K562 (cell line): ENCODE measurements at regions not wholly inside any gene's neighbourhood (a gene's known extent, or its start where the extent isn't known, plus 50 kb on each side); places are given as distances from the start of the nearest gene placed in this dataset.

Source experiments
- ATAC-seq: fragments of 200-7000 bp; cut with Tn5 transposase; 3 replicates; pipeline ENCODE4 v1.9.1; 2020; ENCODE audit warnings: moderate library complexity
- BruUV-seq: library from RNA; stranded (reverse); fragments of 400-500 nt; replicated peaks from 2 replicates; lab custom pipeline; 2021; lab: Mats Ljungman, UMichigan
- CTCF ChIA-PET: fragments of 300-600 bp; formaldehyde crosslinking; extraction: SDS; loops from one replicate; lab custom pipeline; 2021; ENCODE audit warnings: low intra/inter-chr PET ratio; lab: Yijun Ruan, JAX
- POLR2A ChIA-PET: fragments of 300-600, 350-650 bp; sonication (Branson Sonifier 250); formaldehyde crosslinking; extraction: SDS; loops from one replicate; lab custom pipeline; 2021; ENCODE audit warnings: antibody characterized with exemption, inconsistent platforms; lab: Yijun Ruan, JAX
- DNase-seq, 4 experiments: peaks; one replicate each; pipeline versions ENCODE4 v3.0.0 to v3.0.0-alpha.2; 2011 to 2018; ENCODE audit warnings: low spot score in 3 of 4, mixed read lengths in 3 of 4; ENCODE audit errors: extremely low read depth in 1 of 4
- FAIRE-seq: peaks from 2 replicates; lab custom pipeline; 2011; peaks lifted over from hg19 to GRCh38; lab: Jason Lieb, UNC
- H2AFZ ChIP-seq: 2 replicates; pipeline ENCODE4 v1.6.0; 2011; ENCODE audit warnings: low read depth, low read length, control low read depth, inconsistent platforms
- H3K27ac ChIP-seq: fragments of 200-600 bp; 3 replicates; pipeline ENCODE4 v1.8.0; 2011; ENCODE audit warnings: low read depth, mild to moderate bottlenecking, control low read depth, inconsistent platforms, low read length, moderate library complexity, mixed read lengths; ENCODE audit errors: extremely low read depth
- H3K27me3 ChIP-seq, 2 experiments: fragments of 300-600 bp in 1 of 2; 2 replicates in 1 of 2; 3 replicates in 1 of 2; pipeline versions ENCODE4 v1.6.0 to v1.8.0; 2011; ENCODE audit warnings: inconsistent platforms in 2 of 2, low read length in 2 of 2, mild to moderate bottlenecking in 1 of 2, mixed read lengths in 1 of 2, moderate library complexity in 1 of 2; ENCODE audit not compliant: control insufficient read depth in 2 of 2, insufficient read depth in 2 of 2
- H3K36me3 ChIP-seq: fragments of 300-600 bp; 3 replicates; pipeline ENCODE4 v1.8.0; 2011; ENCODE audit warnings: mild to moderate bottlenecking, low read length, inconsistent platforms; ENCODE audit not compliant: control insufficient read depth, insufficient read depth
- H3K4me1 ChIP-seq, 2 experiments: fragments of 200-600 bp in 1 of 2; replicated peaks in 1 of 2; 2 replicates in 1 of 2; 3 replicates in 1 of 2; pipeline versions ENCODE4 v1.5.1 to v1.8.0; 2011; ENCODE audit warnings: inconsistent platforms in 2 of 2, low read length in 2 of 2, mild to moderate bottlenecking in 1 of 2, mixed read lengths in 1 of 2, moderate library complexity in 1 of 2; ENCODE audit not compliant: control insufficient read depth in 2 of 2, insufficient read depth in 2 of 2
- H3K4me2 ChIP-seq: 2 replicates; pipeline ENCODE4 v1.6.1; 2011; ENCODE audit warnings: low read length, control low read depth, inconsistent platforms, mixed read lengths; ENCODE audit not compliant: insufficient read depth
- H3K4me3 ChIP-seq: fragments of 200-600 bp; sonication (generic), shearing (Covaris generic); 2 replicates; pipeline ENCODE4 v1.5.1; 2016; ENCODE audit warnings: control low read depth, inconsistent platforms
- H3K79me2 ChIP-seq: fragments of 200-600 bp; 3 replicates; pipeline ENCODE4 v1.8.0; 2011; ENCODE audit warnings: low read length, inconsistent platforms; ENCODE audit not compliant: control insufficient read depth, insufficient read depth
- H3K9ac ChIP-seq, 2 experiments: 2 replicates each; pipeline versions ENCODE4 v1.6.0 to v1.6.1; 2011; ENCODE audit warnings: low read depth in 2 of 2, low read length in 2 of 2, control low read depth in 1 of 2, inconsistent platforms in 1 of 2, mild to moderate bottlenecking in 1 of 2, mixed read lengths in 1 of 2; ENCODE audit not compliant: insufficient read depth in 1 of 2
- H3K9me1 ChIP-seq: one replicate; pipeline ENCODE4 v1.6.0; 2011; ENCODE audit warnings: inconsistent platforms, mild to moderate bottlenecking, low read length, moderate library complexity; ENCODE audit not compliant: control insufficient read depth, insufficient read depth
- H3K9me3 ChIP-seq: replicated peaks from 2 replicates; pipeline ENCODE4 v1.5.1; 2011; ENCODE audit warnings: low read depth, low read length, inconsistent platforms; ENCODE audit not compliant: control insufficient read depth, insufficient read depth
- H4K20me1 ChIP-seq: replicated peaks from 2 replicates; pipeline ENCODE4 v1.6.1; 2011; ENCODE audit warnings: low read length, inconsistent platforms, mixed read lengths; ENCODE audit not compliant: control insufficient read depth, insufficient read depth
- CBX1 ChIP-seq: sonication (generic); IDR thresholded peaks from 2 replicates; pipeline ENCODE4 v1.6.1; 2016; ENCODE audit warnings: antibody characterized with exemption, low read depth, mild to moderate bottlenecking
- CHCHD3 ChIP-seq: fragments of 250-450 bp; sonication (Bioruptor Pico); IDR thresholded peaks from 2 replicates; pipeline ENCODE4 v2.1.2; 2022; ENCODE audit warnings: mild to moderate bottlenecking
- FOXJ2 ChIP-seq: fragments of 200-800 bp; sonication (Bioruptor generic); IDR thresholded peaks from 2 replicates; pipeline ENCODE4 v1.6.1; 2016; ENCODE audit warnings: missing genetic modification characterization, missing compliant biosample characterization
- LARP7 ChIP-seq: fragments of 450-650 bp; IDR thresholded peaks from 2 replicates; pipeline ENCODE4 v1.6.1; 2016
- MEF2D ChIP-seq: conservative IDR thresholded peaks from 2 replicates; pipeline ENCODE4 v1.6.1; 2016; ENCODE audit warnings: low read depth, missing genetic modification characterization, missing compliant biosample characterization
- MTA1 ChIP-seq: fragments of 450-650 bp; IDR thresholded peaks from 2 replicates; pipeline ENCODE4 v1.6.1; 2017; ENCODE audit warnings: borderline replicate concordance
- MXI1 ChIP-seq: IDR thresholded peaks from 2 replicates; pipeline ENCODE4 v1.6.1; 2011; ENCODE audit warnings: low read depth, mild to moderate bottlenecking, improper control_type of control experiment, low read length
- NELFE ChIP-seq: IDR thresholded peaks from 2 replicates; pipeline ENCODE4 v1.6.1; 2011; ENCODE audit warnings: mild to moderate bottlenecking; ENCODE audit not compliant: insufficient read depth, insufficient read length
- NFATC3 ChIP-seq: fragments of 450-650 bp; IDR thresholded peaks from 2 replicates; pipeline ENCODE4 v1.6.1; 2017; ENCODE audit warnings: mild to moderate bottlenecking
- PHTF2 ChIP-seq: fragments of 250-450 bp; sonication (Bioruptor Pico); IDR thresholded peaks from 2 replicates; pipeline ENCODE4 v1.5.0; 2021; ENCODE audit warnings: mild to moderate bottlenecking
- RBFOX2 ChIP-seq: fragments of 200-400 bp; formaldehyde crosslinking; IDR thresholded peaks from 2 replicates; pipeline ENCODE4 v1.6.1; 2017; ENCODE audit warnings: low read depth, mild to moderate bottlenecking, low read length, moderate library complexity
- RBM14 ChIP-seq: fragments of 200-400 bp; formaldehyde crosslinking; IDR thresholded peaks from 2 replicates; pipeline ENCODE4 v1.6.1; 2018; ENCODE audit warnings: low read depth, mild to moderate bottlenecking, low read length, moderate library complexity, borderline replicate concordance; ENCODE audit not compliant: insufficient read depth
- SRSF3 ChIP-seq: fragments of 200-400 bp; formaldehyde crosslinking; IDR thresholded peaks from 2 replicates; pipeline ENCODE4 v1.6.1; 2016; ENCODE audit warnings: mild to moderate bottlenecking, low read length, moderate library complexity; ENCODE audit not compliant: insufficient read depth
- U2AF1 ChIP-seq: fragments of 200-400 bp; formaldehyde crosslinking; optimal IDR thresholded peaks from 2 replicates; pipeline ENCODE3; 2017; ENCODE audit warnings: mild to moderate bottlenecking, low read depth, low read length, moderate library complexity
- XRCC5 ChIP-seq: fragments of 200-400 bp; formaldehyde crosslinking; IDR thresholded peaks from 2 replicates; pipeline ENCODE4 v1.6.1; 2017; ENCODE audit warnings: low read depth, mild to moderate bottlenecking, low read length
- ZNF3 ChIP-seq: fragments of 250-450 bp; sonication (Bioruptor Pico); IDR thresholded peaks from 2 replicates; pipeline ENCODE4 v1.5.0; 2021; ENCODE audit warnings: mild to moderate bottlenecking, moderate library complexity
- WGBS: fragments of 100-300 bp; shearing (Covaris generic); methylation state at CpG from one replicate; pipeline ENCODE4 v1.1.6; 2016; ENCODE audit warnings: low coverage, mixed read lengths; ENCODE audit not compliant: insufficient coverage; ENCODE audit errors: missing lambda C conversion rate; 5-methylcytosine and 5-hydroxymethylcytosine counted together
- in situ Hi-C: fragments of 300-500 bp; cut with MboI; formaldehyde crosslinking; loops from 4 replicates; pipeline ENCODE4 v1.15.0; 2018; ENCODE audit warnings: inconsistent platforms, mixed read lengths
- intact Hi-C: fragments of 100-400 bp; cut with micrococcal nuclease; formaldehyde crosslinking; loops from 2 replicates; pipeline ENCODE4 v1.14.2; 2022
- TF ChIP-seq, protein P1 (sequence below): sonication (generic); formaldehyde crosslinking; IDR thresholded peaks from 2 replicates; pipeline ENCODE4 v1.8.1; 2023; ENCODE audit warnings: missing genetic modification reagents, mild to moderate bottlenecking, borderline replicate concordance
- TF ChIP-seq, protein P2 (sequence below), 2 experiments: fragments of 450-650 bp in 1 of 2; IDR thresholded peaks; 2 replicates each; pipeline ENCODE4 v1.6.1; 2011 to 2017; ENCODE audit warnings: low read depth in 2 of 2, antibody characterized with exemption in 1 of 2, borderline replicate concordance in 1 of 2, low read length in 1 of 2, mild to moderate bottlenecking in 1 of 2, mixed read lengths in 1 of 2; ENCODE audit not compliant: control insufficient read depth in 1 of 2

DNA sequence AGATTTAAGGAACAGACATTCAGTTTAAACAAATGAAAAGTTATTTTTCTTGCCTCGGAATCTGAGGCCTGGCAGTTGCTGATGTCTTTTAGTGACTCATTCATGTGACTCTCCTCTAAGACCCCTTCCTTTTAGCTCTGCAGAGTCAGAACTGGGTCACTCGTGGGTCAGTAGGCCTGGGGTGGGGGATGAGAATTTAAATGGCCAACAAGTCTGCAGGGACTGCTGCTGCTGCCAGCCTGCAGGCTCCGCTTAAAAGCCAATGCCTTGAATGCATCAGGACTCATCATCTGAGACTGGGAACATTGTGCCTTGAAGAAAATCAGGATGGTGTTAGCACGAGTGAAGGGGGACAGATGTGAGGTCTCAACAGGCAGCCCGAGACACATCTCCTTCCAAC, 404.3 kb downstream of the CDH26 start:
- Histone ChIP-seq H3K36me3 (no peaks in the 10 kb centered on the region), H3K9ac (no peak overlapping the region), H3K4me1 (no peaks in the 10 kb centered on the region), H3K79me2 (no peaks in the 10 kb centered on the region), H4K20me1 (0 out of 2 replicates have a peak, but pooled peaks cover 2% of the 10 kb centered on the region), H3K4me3 (no peak overlapping the region), H3K9me1 (no peaks in the 10 kb centered on the region), H3K9me3 (no peaks in the 10 kb centered on the region), H3K27me3 (no peaks in the 10 kb centered on the region; a peak in 1 of 5 replicates), H3K4me2 (no peak overlapping the region), H3K27ac (no peak overlapping the region), H2AFZ (no peak overlapping the region)
- ATAC-seq = no peak
- in situ Hi-C loops (no loop called here), intact Hi-C loops (no loop called here)
- ChIA-PET POLR2A (no interaction called here), CTCF (no interaction called here)
- no peak for DNase-seq
- 0% methylated on average over 5 of the region's 5 CpGs for WGBS
- BruUV-seq = no TSS peak
- FAIRE-seq = no peak
- TF ChIP-seq NELFE (no peak), MEF2D (tag) (no peak), FOXJ2 (tag) (no peak), MXI1 (no peak), ZNF3 (CRISPR knock-in tag) (no peak), CHCHD3 (CRISPR knock-in tag) (no peak), RBM14 (no peak), SRSF3 (no peak), PHTF2 (CRISPR knock-in tag) (no peak), LARP7 (no peak), U2AF1 (no peak), NFATC3 (no peak), CBX1 (no peak), RBFOX2 (no peak), XRCC5 (no peak), MTA1 (no peak)
- TF ChIP-seq, protein P1, sequence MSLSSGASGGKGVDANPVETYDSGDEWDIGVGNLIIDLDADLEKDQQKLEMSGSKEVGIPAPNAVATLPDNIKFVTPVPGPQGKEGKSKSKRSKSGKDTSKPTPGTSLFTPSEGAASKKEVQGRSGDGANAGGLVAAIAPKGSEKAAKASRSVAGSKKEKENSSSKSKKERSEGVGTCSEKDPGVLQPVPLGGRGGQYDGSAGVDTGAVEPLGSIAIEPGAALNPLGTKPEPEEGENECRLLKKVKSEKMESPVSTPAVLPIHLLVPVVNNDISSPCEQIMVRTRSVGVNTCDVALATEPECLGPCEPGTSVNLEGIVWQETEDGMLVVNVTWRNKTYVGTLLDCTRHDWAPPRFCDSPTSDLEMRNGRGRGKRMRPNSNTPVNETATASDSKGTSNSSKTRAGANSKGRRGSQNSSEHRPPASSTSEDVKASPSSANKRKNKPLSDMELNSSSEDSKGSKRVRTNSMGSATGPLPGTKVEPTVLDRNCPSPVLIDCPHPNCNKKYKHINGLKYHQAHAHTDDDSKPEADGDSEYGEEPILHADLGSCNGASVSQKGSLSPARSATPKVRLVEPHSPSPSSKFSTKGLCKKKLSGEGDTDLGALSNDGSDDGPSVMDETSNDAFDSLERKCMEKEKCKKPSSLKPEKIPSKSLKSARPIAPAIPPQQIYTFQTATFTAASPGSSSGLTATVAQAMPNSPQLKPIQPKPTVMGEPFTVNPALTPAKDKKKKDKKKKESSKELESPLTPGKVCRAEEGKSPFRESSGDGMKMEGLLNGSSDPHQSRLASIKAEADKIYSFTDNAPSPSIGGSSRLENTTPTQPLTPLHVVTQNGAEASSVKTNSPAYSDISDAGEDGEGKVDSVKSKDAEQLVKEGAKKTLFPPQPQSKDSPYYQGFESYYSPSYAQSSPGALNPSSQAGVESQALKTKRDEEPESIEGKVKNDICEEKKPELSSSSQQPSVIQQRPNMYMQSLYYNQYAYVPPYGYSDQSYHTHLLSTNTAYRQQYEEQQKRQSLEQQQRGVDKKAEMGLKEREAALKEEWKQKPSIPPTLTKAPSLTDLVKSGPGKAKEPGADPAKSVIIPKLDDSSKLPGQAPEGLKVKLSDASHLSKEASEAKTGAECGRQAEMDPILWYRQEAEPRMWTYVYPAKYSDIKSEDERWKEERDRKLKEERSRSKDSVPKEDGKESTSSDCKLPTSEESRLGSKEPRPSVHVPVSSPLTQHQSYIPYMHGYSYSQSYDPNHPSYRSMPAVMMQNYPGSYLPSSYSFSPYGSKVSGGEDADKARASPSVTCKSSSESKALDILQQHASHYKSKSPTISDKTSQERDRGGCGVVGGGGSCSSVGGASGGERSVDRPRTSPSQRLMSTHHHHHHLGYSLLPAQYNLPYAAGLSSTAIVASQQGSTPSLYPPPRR (CRISPR knock-in tag) = no peak
- TF ChIP-seq, protein P2, sequence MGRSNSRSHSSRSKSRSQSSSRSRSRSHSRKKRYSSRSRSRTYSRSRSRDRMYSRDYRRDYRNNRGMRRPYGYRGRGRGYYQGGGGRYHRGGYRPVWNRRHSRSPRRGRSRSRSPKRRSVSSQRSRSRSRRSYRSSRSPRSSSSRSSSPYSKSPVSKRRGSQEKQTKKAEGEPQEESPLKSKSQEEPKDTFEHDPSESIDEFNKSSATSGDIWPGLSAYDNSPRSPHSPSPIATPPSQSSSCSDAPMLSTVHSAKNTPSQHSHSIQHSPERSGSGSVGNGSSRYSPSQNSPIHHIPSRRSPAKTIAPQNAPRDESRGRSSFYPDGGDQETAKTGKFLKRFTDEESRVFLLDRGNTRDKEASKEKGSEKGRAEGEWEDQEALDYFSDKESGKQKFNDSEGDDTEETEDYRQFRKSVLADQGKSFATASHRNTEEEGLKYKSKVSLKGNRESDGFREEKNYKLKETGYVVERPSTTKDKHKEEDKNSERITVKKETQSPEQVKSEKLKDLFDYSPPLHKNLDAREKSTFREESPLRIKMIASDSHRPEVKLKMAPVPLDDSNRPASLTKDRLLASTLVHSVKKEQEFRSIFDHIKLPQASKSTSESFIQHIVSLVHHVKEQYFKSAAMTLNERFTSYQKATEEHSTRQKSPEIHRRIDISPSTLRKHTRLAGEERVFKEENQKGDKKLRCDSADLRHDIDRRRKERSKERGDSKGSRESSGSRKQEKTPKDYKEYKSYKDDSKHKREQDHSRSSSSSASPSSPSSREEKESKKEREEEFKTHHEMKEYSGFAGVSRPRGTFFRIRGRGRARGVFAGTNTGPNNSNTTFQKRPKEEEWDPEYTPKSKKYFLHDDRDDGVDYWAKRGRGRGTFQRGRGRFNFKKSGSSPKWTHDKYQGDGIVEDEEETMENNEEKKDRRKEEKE (IDR thresholded peaks at IDR 0.05; ENCODE audit: borderline replicate concordance in 1 of 2, control insufficient read depth in 1 of 2, low read depth in 2 of 2, low read length in 1 of 2) = no peak
